Astrocyte (in vitro differentiated cells and primary cell): ENCODE measurements at regions not wholly inside any gene's neighbourhood (a gene's known extent, or its start where the extent isn't known, plus 50 kb on each side); places are given as distances from the start of the nearest gene placed in this dataset.

Source experiments
- DNase-seq: peaks from one replicate; pipeline ENCODE4 v3.0.0-alpha.2; 2010; ENCODE audit warnings: low read depth
- FAIRE-seq: peaks from 2 replicates; lab custom pipeline; 2011; peaks lifted over from hg19 to GRCh38; lab: Jason Lieb, UNC
- H2AFZ ChIP-seq: 2 replicates; pipeline ENCODE4 v1.6.0; 2012; ENCODE audit warnings: low read depth, low read length, inconsistent platforms
- H3K27ac ChIP-seq: 2 replicates; pipeline ENCODE4 v1.5.1; 2011; ENCODE audit warnings: low read depth, low read length, inconsistent platforms
- H3K27me3 ChIP-seq: 2 replicates; pipeline ENCODE4 v1.6.0; 2011; ENCODE audit warnings: low read length, inconsistent platforms; ENCODE audit not compliant: insufficient read depth
- H3K36me3 ChIP-seq: 2 replicates; pipeline ENCODE4 v1.5.1; 2011; ENCODE audit warnings: low read length, inconsistent platforms; ENCODE audit not compliant: insufficient read depth
- H3K4me1 ChIP-seq: 2 replicates; pipeline ENCODE4 v1.5.1; 2011; ENCODE audit warnings: low read length, inconsistent platforms; ENCODE audit not compliant: insufficient read depth
- H3K4me2 ChIP-seq: 2 replicates; pipeline ENCODE4 v1.6.0; 2012; ENCODE audit warnings: low read length, inconsistent platforms
- H3K4me3 ChIP-seq: 2 replicates; pipeline ENCODE4 v1.5.1; 2011; ENCODE audit warnings: low read depth, mild to moderate bottlenecking, low read length, inconsistent platforms; ENCODE audit not compliant: insufficient read depth
- H3K79me2 ChIP-seq: 2 replicates; pipeline ENCODE4 v1.6.0; 2012; ENCODE audit warnings: mild to moderate bottlenecking, low read length, inconsistent platforms; ENCODE audit not compliant: insufficient read depth
- H3K9ac ChIP-seq: 2 replicates; pipeline ENCODE4 v1.6.0; 2012; ENCODE audit warnings: mild to moderate bottlenecking, low read length, inconsistent platforms
- H3K9me3 ChIP-seq: 2 replicates; pipeline ENCODE4 v1.5.1; 2012; ENCODE audit warnings: low read depth, mild to moderate bottlenecking, low read length, inconsistent platforms; ENCODE audit not compliant: insufficient read depth
- H4K20me1 ChIP-seq: 2 replicates; pipeline ENCODE4 v1.6.0; 2012; ENCODE audit warnings: low read length, inconsistent platforms; ENCODE audit not compliant: insufficient read depth
- H3K27ac Mint-ChIP-seq: one replicate; pipeline ENCODE4 v1.8.0; 2021; ENCODE audit warnings: mild to moderate bottlenecking, mixed read lengths; ENCODE audit not compliant: unreplicated experiment
- H3K27me3 Mint-ChIP-seq: one replicate; pipeline ENCODE4 v1.8.0; 2021; ENCODE audit warnings: low read depth, mixed read lengths; ENCODE audit not compliant: unreplicated experiment
- H3K36me3 Mint-ChIP-seq: one replicate; pipeline ENCODE4 v1.8.0; 2021; ENCODE audit warnings: low read depth, mixed read lengths; ENCODE audit not compliant: unreplicated experiment
- H3K4me1 Mint-ChIP-seq: one replicate; pipeline ENCODE4 v1.8.0; 2021; ENCODE audit warnings: low read depth, mixed read lengths; ENCODE audit not compliant: unreplicated experiment
- H3K4me3 Mint-ChIP-seq: one replicate; pipeline ENCODE4 v1.8.0; 2021; ENCODE audit warnings: mild to moderate bottlenecking, moderate library complexity, mixed read lengths; ENCODE audit not compliant: unreplicated experiment
- H3K9me3 Mint-ChIP-seq: one replicate; pipeline ENCODE4 v1.8.0; 2021; ENCODE audit warnings: mild to moderate bottlenecking, mixed read lengths; ENCODE audit not compliant: unreplicated experiment
- EZH2 ChIP-seq: IDR thresholded peaks from 2 replicates; pipeline ENCODE4 v1.6.1; 2012; ENCODE audit warnings: mild to moderate bottlenecking, low read length, inconsistent platforms; ENCODE audit not compliant: insufficient read depth
- TF ChIP-seq, protein P1 (sequence below): IDR thresholded peaks from 2 replicates; pipeline ENCODE4 v1.5.1; 2011; ENCODE audit warnings: low read depth, mild to moderate bottlenecking, inconsistent platforms, low read length, moderate library complexity; ENCODE audit not compliant: insufficient read depth

DNA sequence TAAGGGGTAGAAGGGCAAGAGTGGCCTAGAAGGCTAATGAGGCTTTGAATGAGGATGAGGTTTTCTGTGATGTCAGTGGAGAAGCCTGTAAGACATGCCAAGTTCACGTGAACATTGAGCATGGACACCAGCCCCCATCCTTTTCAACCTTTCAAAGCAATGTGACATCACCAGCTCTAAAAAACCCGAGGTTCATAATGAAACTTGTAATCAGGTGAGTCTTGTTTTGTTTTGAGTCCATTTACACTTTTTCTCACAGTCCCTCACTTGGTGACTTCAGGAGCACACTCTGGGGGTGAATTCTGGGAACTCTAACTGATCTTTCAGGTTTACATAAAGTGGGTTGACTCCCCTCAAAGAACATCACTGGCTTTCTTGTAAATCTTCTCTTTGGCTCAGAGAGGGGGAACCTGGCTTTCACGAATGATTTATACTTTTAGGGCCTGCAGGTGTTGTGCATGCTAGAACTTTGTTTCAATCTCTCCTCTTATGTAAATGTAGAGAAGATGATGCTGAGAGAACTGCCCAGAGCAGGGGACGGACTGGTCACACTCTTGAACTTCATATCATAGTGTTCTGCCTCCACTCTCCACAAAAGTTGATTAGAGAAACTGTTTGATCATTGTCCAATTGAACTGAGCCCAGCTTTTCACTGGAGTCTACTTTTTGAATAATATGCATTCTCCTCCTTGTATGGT, 224.7 kb upstream of the SATB1 start:
- Histone ChIP-seq H3K27ac (no peak overlapping the region), H3K36me3 (no peaks in the 10 kb centered on the region), H3K9ac (no peak overlapping the region), H3K4me1 (no peaks in the 10 kb centered on the region), H3K9me3 (no peaks in the 10 kb centered on the region), H3K27me3 (no peaks in the 10 kb centered on the region), H3K4me2 (no peak overlapping the region), H3K4me3 (no peak overlapping the region), H2AFZ (no peak overlapping the region), H3K79me2 (no peaks in the 10 kb centered on the region), H4K20me1 (no peaks in the 10 kb centered on the region)
- H3K9me3 Mint-ChIP-seq: no peaks in the 10 kb centered on the region
- no peak overlapping the region for H3K27ac Mint-ChIP-seq
- H3K27me3 Mint-ChIP-seq: peaks cover 2% of the 10 kb centered on the region
- TF ChIP-seq EZH2: no peak
- TF ChIP-seq, protein P1, sequence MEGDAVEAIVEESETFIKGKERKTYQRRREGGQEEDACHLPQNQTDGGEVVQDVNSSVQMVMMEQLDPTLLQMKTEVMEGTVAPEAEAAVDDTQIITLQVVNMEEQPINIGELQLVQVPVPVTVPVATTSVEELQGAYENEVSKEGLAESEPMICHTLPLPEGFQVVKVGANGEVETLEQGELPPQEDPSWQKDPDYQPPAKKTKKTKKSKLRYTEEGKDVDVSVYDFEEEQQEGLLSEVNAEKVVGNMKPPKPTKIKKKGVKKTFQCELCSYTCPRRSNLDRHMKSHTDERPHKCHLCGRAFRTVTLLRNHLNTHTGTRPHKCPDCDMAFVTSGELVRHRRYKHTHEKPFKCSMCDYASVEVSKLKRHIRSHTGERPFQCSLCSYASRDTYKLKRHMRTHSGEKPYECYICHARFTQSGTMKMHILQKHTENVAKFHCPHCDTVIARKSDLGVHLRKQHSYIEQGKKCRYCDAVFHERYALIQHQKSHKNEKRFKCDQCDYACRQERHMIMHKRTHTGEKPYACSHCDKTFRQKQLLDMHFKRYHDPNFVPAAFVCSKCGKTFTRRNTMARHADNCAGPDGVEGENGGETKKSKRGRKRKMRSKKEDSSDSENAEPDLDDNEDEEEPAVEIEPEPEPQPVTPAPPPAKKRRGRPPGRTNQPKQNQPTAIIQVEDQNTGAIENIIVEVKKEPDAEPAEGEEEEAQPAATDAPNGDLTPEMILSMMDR: no peak
- no peaks in the 10 kb centered on the region for H3K4me1 Mint-ChIP-seq
- H3K36me3 Mint-ChIP-seq: no peaks in the 10 kb centered on the region
- DNase-seq (no peak), FAIRE-seq (no peak)
- no peak overlapping the region for H3K4me3 Mint-ChIP-seq

DNA sequence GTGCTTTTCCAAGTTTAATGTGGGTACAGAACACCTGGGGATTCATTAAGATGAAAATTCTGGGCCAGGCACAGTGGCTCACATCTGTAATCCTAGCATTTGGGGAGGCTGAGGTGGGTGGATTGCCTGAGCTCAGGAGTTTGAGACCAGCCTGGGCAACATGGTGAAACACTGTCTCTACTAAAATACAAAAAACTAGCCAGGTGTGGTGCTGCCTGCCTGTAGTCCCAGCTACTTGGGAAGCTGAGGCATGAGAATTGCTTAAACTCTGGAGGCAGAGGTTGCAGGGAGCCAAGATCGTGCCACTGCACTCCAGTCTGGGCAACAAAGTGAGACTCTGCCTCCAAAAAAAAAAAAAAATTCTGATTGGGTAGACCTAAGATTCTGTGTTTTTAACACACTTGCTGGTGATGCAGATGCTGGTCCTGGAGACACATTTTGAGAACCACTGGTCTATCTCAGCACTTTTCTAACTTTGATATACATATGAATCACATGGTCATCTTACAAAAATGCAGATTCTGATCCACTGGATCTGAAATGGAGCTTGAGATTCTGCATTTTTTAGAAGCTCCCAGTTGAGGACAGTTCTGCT, 223.8 kb upstream of the SATB1 start:
- H3K9me3 Mint-ChIP-seq: peaks cover 2% of the 10 kb centered on the region

More for the DNA sequence above, 223.8 kb upstream of the SATB1 start:
- Mint-ChIP-seq H3K27ac (no peak overlapping the region), H3K36me3 (no peaks in the 10 kb centered on the region), H3K4me1 (no peaks in the 10 kb centered on the region), H3K27me3 (peaks cover 2% of the 10 kb centered on the region), H3K4me3 (no peak overlapping the region)
- H4K20me1 ChIP-seq: no peaks in the 10 kb centered on the region
- TF ChIP-seq EZH2: no peak
- TF ChIP-seq, protein P1: no peak
- H3K9ac ChIP-seq: no peak overlapping the region
- H3K4me3 ChIP-seq: no peak overlapping the region
- H3K27me3 ChIP-seq: no peaks in the 10 kb centered on the region
- no peaks in the 10 kb centered on the region for H3K79me2 ChIP-seq
- H3K4me2 ChIP-seq: no peak overlapping the region
- no peak overlapping the region for H2AFZ ChIP-seq
- H3K27ac ChIP-seq: no peak overlapping the region
- H3K36me3 ChIP-seq: no peaks in the 10 kb centered on the region
- no peaks in the 10 kb centered on the region for H3K4me1 ChIP-seq
- DNase-seq: no peak
- H3K9me3 ChIP-seq: peaks cover 3% of the 10 kb centered on the region
- no peak for FAIRE-seq
